ENCODE measurements at regions not wholly inside any gene's neighbourhood (a gene's known extent, or its start where the extent isn't known, plus 50 kb on each side); places are given as distances from the start of the nearest gene placed in this dataset.

- no peak overlapping the region for H3K4me2 ChIP-seq (ENCODE audit: low read depth, low read length)
- no peak overlapping the region for H2AFZ ChIP-seq (ENCODE audit: low read length)
- WGBS (ENCODE audit: low lambda C conversion rate) = 9% methylated on average over 7 of the region's 7 CpGs
- no peaks in the 10 kb centered on the region for H3K4me1 ChIP-seq (ENCODE audit: insufficient read depth, low read length)
- H3K9me3 ChIP-seq (ENCODE audit: low read length) = no peaks in the 10 kb centered on the region
- FAIRE-seq (no peak), ATAC-seq (no peak), DNase-seq (ENCODE audit: low spot score) (no peak)
- no peaks in the 10 kb centered on the region for H3K36me3 ChIP-seq (replicated peaks in 1 of 2; ENCODE audit: control insufficient read depth in 1 of 2, insufficient read depth in 2 of 2, low read length in 2 of 2)
- BruUV-seq (replicated peaks) = no TSS peak
- no peak overlapping the region for H3K4me3 ChIP-seq (replicated peaks in 1 of 3; ENCODE audit: insufficient read depth in 1 of 3, low read depth in 2 of 3, low read length in 3 of 3)
- TF ChIP-seq FIP1L1 (IDR thresholded peaks at IDR 0.05; ENCODE audit: borderline replicate concordance, insufficient read depth, low read depth, low read length) (no peak), ZNF430 (CRISPR knock-in tag; IDR thresholded peaks at IDR 0.05) (no peak), ZSCAN31 (CRISPR knock-in tag; IDR thresholded peaks at IDR 0.05; ENCODE audit: low read depth) (no peak), HIVEP1 (CRISPR knock-in tag; IDR thresholded peaks at IDR 0.05) (no peak), JDP2 (CRISPR knock-in tag; IDR thresholded peaks at IDR 0.05; ENCODE audit: borderline replicate concordance) (no peak), TAF1 (CRISPR knock-in tag; IDR thresholded peaks at IDR 0.05) (no peak)
- TF ChIP-seq, protein P1, sequence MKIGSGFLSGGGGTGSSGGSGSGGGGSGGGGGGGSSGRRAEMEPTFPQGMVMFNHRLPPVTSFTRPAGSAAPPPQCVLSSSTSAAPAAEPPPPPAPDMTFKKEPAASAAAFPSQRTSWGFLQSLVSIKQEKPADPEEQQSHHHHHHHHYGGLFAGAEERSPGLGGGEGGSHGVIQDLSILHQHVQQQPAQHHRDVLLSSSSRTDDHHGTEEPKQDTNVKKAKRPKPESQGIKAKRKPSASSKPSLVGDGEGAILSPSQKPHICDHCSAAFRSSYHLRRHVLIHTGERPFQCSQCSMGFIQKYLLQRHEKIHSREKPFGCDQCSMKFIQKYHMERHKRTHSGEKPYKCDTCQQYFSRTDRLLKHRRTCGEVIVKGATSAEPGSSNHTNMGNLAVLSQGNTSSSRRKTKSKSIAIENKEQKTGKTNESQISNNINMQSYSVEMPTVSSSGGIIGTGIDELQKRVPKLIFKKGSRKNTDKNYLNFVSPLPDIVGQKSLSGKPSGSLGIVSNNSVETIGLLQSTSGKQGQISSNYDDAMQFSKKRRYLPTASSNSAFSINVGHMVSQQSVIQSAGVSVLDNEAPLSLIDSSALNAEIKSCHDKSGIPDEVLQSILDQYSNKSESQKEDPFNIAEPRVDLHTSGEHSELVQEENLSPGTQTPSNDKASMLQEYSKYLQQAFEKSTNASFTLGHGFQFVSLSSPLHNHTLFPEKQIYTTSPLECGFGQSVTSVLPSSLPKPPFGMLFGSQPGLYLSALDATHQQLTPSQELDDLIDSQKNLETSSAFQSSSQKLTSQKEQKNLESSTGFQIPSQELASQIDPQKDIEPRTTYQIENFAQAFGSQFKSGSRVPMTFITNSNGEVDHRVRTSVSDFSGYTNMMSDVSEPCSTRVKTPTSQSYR (CRISPR knock-in tag; IDR thresholded peaks at IDR 0.05; ENCODE audit: borderline replicate concordance) = no peak
- no peaks in the 10 kb centered on the region for H3K79me2 ChIP-seq (ENCODE audit: insufficient read depth, low read length)
- H3K27me3 ChIP-seq (ENCODE audit: control insufficient read depth in 1 of 2, insufficient read depth in 2 of 2, low read length in 2 of 2) = no peaks in the 10 kb centered on the region
- in situ Hi-C loops (cut with HindIII; ENCODE audit: extremely low pct_ligation_motif_present, low pct_unique_long_range_greater_than_20kb) = loop anchor here (10.0 kb wide), 1 partner anchor 58 kb away; no protein-coding TSS in a partner anchor
- ChIA-PET CTCF (ENCODE audit: low intra/inter-chr PET ratio, low total read pairs) (no interaction called here), POLR2A (no interaction called here)
- no peaks in the 10 kb centered on the region for H4K20me1 ChIP-seq (ENCODE audit: insufficient read depth, low read length)
- no peak overlapping the region for H3K27ac ChIP-seq (ENCODE audit: extremely low read length, insufficient read depth, low read length)
- H3K9ac ChIP-seq (ENCODE audit: insufficient read depth, low read depth, low read length) = no peak overlapping the region
- intact Hi-C loops (cut with micrococcal nuclease; ENCODE audit: unreplicated experiment) = no loop called here
These were observed 975.7 kb upstream of the RBFOX1 start for GRCh38 chr16:6356911-6357310.

Measured in HepG2 (cell line).